ENCODE measurements at regions not wholly inside any gene's neighbourhood (a gene's known extent, or its start where the extent isn't known, plus 50 kb on each side); places are given as distances from the start of the nearest gene placed in this dataset.

DNA sequence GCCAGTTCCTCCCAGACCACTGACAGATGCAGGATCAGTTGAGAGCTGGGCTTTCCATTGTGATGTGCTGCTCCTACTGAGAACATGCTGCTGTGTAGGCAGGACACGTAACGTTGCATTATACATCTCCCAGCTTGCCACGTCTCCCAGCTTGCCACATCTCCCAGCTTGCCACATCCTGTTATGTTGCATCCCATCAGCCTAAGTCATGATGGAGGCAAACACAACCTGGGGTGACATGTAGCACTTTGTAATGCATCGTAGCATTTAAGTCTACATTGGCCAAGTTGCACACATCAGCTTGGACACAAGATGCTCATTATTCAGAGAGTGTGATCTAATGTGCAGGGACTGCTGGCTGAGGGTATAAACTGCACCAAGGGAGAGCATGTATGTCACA is 73.3 kb upstream of the CHCHD3 start:
- no peaks in the 10 kb centered on the region for H4K20me1 ChIP-seq (replicated peaks; ENCODE audit: control insufficient read depth, extremely low read depth, insufficient read depth, low read length)
- FAIRE-seq: no peak
- H3K79me2 ChIP-seq (ENCODE audit: control insufficient read depth, insufficient read depth, low read length): no peaks in the 10 kb centered on the region
- no peak overlapping the region for H3K4me3 ChIP-seq (replicated peaks in 1 of 3; ENCODE audit: insufficient read depth in 1 of 3, low read depth in 1 of 3, low read length in 3 of 3)
- H3K4me1 ChIP-seq (ENCODE audit: control insufficient read depth, extremely low read depth, insufficient read depth, low read length): no peaks in the 10 kb centered on the region
- ChIA-PET POLR2A (no interaction called here), CTCF (no interaction called here)
- H3K9me1 ChIP-seq (replicated peaks; ENCODE audit: control insufficient read depth, extremely low read depth, insufficient read depth, low read length): no peaks in the 10 kb centered on the region
- no TSS peak for BruUV-seq (replicated peaks)
- no peak overlapping the region for H3K4me2 ChIP-seq (ENCODE audit: insufficient read depth, low read length)
- H3K9ac ChIP-seq (replicated peaks; ENCODE audit: extremely low read depth, insufficient read depth, low read length): no peak overlapping the region
- H3K27ac ChIP-seq (ENCODE audit: insufficient read depth, low read depth, low read length): no peak overlapping the region
- no peak for DNase-seq (ENCODE audit: low read depth, low spot score)
- dilution Hi-C loops (cut with MboI; ENCODE audit: extremely low pct_ligation_motif_present, low sequenced_read_pairs): no loop called here
- TF ChIP-seq GATA2 (IDR thresholded peaks at IDR 0.05; ENCODE audit: insufficient read depth, insufficient read length, low read depth, low read length) (no peak), EZH2 (IDR thresholded peaks at IDR 0.05; ENCODE audit: borderline replicate concordance, low read depth, low read length, severe bottlenecking) (no peak), POLR2A (IDR thresholded peaks at IDR 0.05; ENCODE audit: low read depth, low read length) (no peak), JUN (IDR thresholded peaks at IDR 0.05; ENCODE audit: borderline replicate concordance, insufficient read depth, insufficient read length, low read depth) (no peak), MYC (IDR thresholded peaks at IDR 0.05; ENCODE audit: low read depth, low read length) (no peak), POLR2AphosphoS5 (IDR thresholded peaks at IDR 0.05; ENCODE audit: insufficient read depth, low read depth, low read length) (no peak), FOS (IDR thresholded peaks at IDR 0.05; ENCODE audit: borderline replicate concordance, insufficient read depth, low read length) (no peak)
- TF ChIP-seq, protein P1, sequence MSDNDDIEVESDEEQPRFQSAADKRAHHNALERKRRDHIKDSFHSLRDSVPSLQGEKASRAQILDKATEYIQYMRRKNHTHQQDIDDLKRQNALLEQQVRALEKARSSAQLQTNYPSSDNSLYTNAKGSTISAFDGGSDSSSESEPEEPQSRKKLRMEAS (IDR thresholded peaks at IDR 0.05; ENCODE audit: insufficient read depth, insufficient read length): no peak
- TF ChIP-seq, protein P2, sequence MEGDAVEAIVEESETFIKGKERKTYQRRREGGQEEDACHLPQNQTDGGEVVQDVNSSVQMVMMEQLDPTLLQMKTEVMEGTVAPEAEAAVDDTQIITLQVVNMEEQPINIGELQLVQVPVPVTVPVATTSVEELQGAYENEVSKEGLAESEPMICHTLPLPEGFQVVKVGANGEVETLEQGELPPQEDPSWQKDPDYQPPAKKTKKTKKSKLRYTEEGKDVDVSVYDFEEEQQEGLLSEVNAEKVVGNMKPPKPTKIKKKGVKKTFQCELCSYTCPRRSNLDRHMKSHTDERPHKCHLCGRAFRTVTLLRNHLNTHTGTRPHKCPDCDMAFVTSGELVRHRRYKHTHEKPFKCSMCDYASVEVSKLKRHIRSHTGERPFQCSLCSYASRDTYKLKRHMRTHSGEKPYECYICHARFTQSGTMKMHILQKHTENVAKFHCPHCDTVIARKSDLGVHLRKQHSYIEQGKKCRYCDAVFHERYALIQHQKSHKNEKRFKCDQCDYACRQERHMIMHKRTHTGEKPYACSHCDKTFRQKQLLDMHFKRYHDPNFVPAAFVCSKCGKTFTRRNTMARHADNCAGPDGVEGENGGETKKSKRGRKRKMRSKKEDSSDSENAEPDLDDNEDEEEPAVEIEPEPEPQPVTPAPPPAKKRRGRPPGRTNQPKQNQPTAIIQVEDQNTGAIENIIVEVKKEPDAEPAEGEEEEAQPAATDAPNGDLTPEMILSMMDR (IDR thresholded peaks at IDR 0.05; ENCODE audit: extremely low read depth in 1 of 2, insufficient read depth in 1 of 2, low read depth in 1 of 2, low read length in 2 of 2): no peak
- intact Hi-C loops (cut with micrococcal nuclease): no loop called here
- peaks cover 0 to 3% of the 10 kb centered on the region in 2 experiments for H3K27me3 ChIP-seq (ENCODE audit: control insufficient read depth in 2 of 2, insufficient read depth in 2 of 2, low read length in 2 of 2)
- H3K9me3 ChIP-seq (replicated peaks; ENCODE audit: control insufficient read depth, insufficient read depth, low read length): no peaks in the 10 kb centered on the region
- H2AFZ ChIP-seq (ENCODE audit: low read depth, low read length): no peak overlapping the region
- H3K36me3 ChIP-seq (ENCODE audit: control insufficient read depth in 2 of 2, extremely low read depth in 1 of 2, insufficient read depth in 2 of 2, low read length in 2 of 2): no peaks in the 10 kb centered on the region
